ENCODE measurements at regions not wholly inside any gene's neighbourhood (a gene's known extent, or its start where the extent isn't known, plus 50 kb on each side); places are given as distances from the start of the nearest gene placed in this dataset.

DNA sequence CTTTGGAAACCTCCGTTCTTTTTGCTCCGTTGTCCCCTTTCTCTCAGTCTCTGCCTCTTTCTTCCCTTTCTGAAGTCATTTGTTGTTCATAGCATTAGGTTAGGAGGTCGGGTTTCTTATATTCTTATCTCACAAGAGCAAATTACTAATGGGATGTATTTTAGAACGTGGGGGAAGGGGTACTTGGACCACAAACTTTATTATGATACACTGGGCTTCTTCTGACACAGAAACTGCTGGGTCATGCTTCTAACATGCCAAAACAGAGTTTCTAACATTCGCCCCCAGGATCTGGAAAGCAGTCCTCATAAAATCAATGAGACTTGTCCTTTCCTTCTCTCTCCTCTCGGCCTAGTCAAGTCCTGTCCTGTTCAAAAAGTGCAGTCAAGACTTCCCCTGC is 334.4 kb downstream of the GADD45G start:
- TF ChIP-seq ZNF274 (IDR thresholded peaks at IDR 0.05; ENCODE audit: low read depth, low read length) = no peak
- no peak for TF ChIP-seq YY1 (IDR thresholded peaks at IDR 0.05; ENCODE audit: insufficient read depth, insufficient read length)
- no peak for TF ChIP-seq SUZ12 (IDR thresholded peaks at IDR 0.05; ENCODE audit: extremely low read depth, insufficient read depth, insufficient read length)
